Ishikawa (cell line): ENCODE measurements at regions not wholly inside any gene's neighbourhood (a gene's known extent, or its start where the extent isn't known, plus 50 kb on each side); places are given as distances from the start of the nearest gene placed in this dataset.

Source experiments
- CREB1 ChIP-seq: IDR thresholded peaks from 2 replicates; pipeline ENCODE4 v1.6.1; 2012; ENCODE audit warnings: low read depth
- EP300 ChIP-seq: IDR thresholded peaks from 2 replicates; pipeline ENCODE4 v1.6.1; 2012; ENCODE audit warnings: borderline replicate concordance
- NFIC ChIP-seq: IDR thresholded peaks from 2 replicates; pipeline ENCODE4 v1.6.1; 2012
- TAF1 ChIP-seq: IDR thresholded peaks from 2 replicates; pipeline ENCODE4 v1.6.1; 2012; ENCODE audit warnings: low read depth, mild to moderate bottlenecking
- TF ChIP-seq, protein P1 (sequence below): IDR thresholded peaks from 2 replicates; pipeline ENCODE4 v1.6.1; 2012

DNA sequence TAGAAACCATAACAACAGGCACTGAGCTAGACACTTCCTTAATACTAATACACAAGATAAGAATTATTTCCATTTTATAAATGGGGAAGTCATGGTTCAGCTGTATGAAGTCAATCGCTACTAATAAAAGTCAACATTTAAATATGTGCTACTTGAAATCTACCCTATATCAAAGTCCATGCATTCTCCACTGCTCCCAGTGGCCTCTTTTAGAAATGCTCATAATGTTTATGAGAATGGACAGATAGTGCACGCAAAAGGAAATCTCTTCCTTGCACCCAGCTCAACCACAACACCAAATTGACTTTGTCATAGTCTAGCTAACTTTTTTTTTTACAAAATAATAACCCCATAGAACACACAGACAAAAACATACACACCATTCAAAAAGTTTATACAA lies 281.7 kb upstream of the CXADR start:
- TF ChIP-seq, protein P1, sequence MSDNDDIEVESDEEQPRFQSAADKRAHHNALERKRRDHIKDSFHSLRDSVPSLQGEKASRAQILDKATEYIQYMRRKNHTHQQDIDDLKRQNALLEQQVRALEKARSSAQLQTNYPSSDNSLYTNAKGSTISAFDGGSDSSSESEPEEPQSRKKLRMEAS = no peak
- TF ChIP-seq EP300 (no peak), TAF1 (no peak), CREB1 (no peak), NFIC (no peak)
